Neural cell (in vitro differentiated cells): ENCODE measurements at regions not wholly inside any gene's neighbourhood (a gene's known extent, or its start where the extent isn't known, plus 50 kb on each side); places are given as distances from the start of the nearest gene placed in this dataset.

Source experiments
- H2AFZ ChIP-seq: fragments of 200-600, 300-800 bp; sonication (generic), shearing (Covaris generic); 2 replicates; pipeline ENCODE4 v1.6.0; 2014; ENCODE audit warnings: low read depth, mild to moderate bottlenecking, antibody characterized with exemption, low read length, moderate library complexity
- H3F3A ChIP-seq: fragments of 200-600 bp; shearing (Covaris generic); 2 replicates; pipeline ENCODE4 v1.6.1; 2016; ENCODE audit warnings: mild to moderate bottlenecking, moderate library complexity, mixed read lengths, antibody characterized with exemption, low read length; ENCODE audit not compliant: insufficient read depth, poor library complexity, severe bottlenecking
- H3K27ac ChIP-seq: fragments of 200-600, 300-800 bp; sonication (generic), shearing (Covaris generic); 2 replicates; pipeline ENCODE4 v1.5.1; 2014; ENCODE audit warnings: mild to moderate bottlenecking, low read length, moderate library complexity
- H3K27me3 ChIP-seq: fragments of 300-800, 200-600 bp; sonication (generic), shearing (Covaris generic); 2 replicates; pipeline ENCODE4 v1.6.0; 2014; ENCODE audit warnings: mild to moderate bottlenecking, low read depth, low read length, moderate library complexity; ENCODE audit not compliant: insufficient read depth
- H3K36me3 ChIP-seq: fragments of 300-800, 200-600 bp; sonication (generic), shearing (Covaris generic); 2 replicates; pipeline ENCODE4 v1.5.1; 2014; ENCODE audit warnings: mild to moderate bottlenecking, antibody characterized with exemption, low read length, moderate library complexity; ENCODE audit not compliant: insufficient read depth
- H3K4me2 ChIP-seq: fragments of 300-800, 200-600 bp; sonication (generic), shearing (Covaris generic); 2 replicates; pipeline ENCODE4 v1.6.0; 2014; ENCODE audit warnings: mild to moderate bottlenecking, low read length
- H3K4me3 ChIP-seq: fragments of 300-800, 200-600 bp; sonication (generic), shearing (Covaris generic); 2 replicates; pipeline ENCODE4 v1.5.1; 2014; ENCODE audit warnings: mild to moderate bottlenecking, low read length, moderate library complexity
- H3K79me2 ChIP-seq: fragments of 200-600 bp; shearing (Covaris generic); replicated peaks from 2 replicates; pipeline ENCODE4 v1.6.0; 2014; ENCODE audit warnings: mild to moderate bottlenecking, low read length, moderate library complexity; ENCODE audit not compliant: insufficient read depth
- H3K9ac ChIP-seq: fragments of 300-800, 200-600 bp; sonication (generic), shearing (Covaris generic); 2 replicates; pipeline ENCODE4 v1.6.1; 2016; ENCODE audit warnings: mild to moderate bottlenecking, low read length, mixed read lengths
- H3K9me2 ChIP-seq: fragments of 200-600 bp; shearing (Covaris generic); 2 replicates; pipeline ENCODE4 v1.6.1; 2016; ENCODE audit warnings: mild to moderate bottlenecking, low read length, mixed read lengths; ENCODE audit not compliant: insufficient read depth
- H3K9me3 ChIP-seq: fragments of 200-600, 300-800 bp; sonication (generic), shearing (Covaris generic); 2 replicates; pipeline ENCODE4 v1.6.1; 2016; ENCODE audit warnings: mild to moderate bottlenecking, mixed run types, low read length, moderate library complexity, mixed read lengths
- H4K20me1 ChIP-seq: fragments of 200-600 bp; shearing (Covaris generic); 2 replicates; pipeline ENCODE4 v1.6.1; 2016; ENCODE audit warnings: mild to moderate bottlenecking, mixed run types; ENCODE audit not compliant: insufficient read depth
- MXI1 ChIP-seq: fragments of 450-650 bp; conservative IDR thresholded peaks from 2 replicates; pipeline ENCODE4 v1.6.1; 2014; ENCODE audit warnings: antibody characterized with exemption, mild to moderate bottlenecking; ENCODE audit not compliant: poor library complexity, severe bottlenecking
- POLR2AphosphoS5 ChIP-seq: IDR thresholded peaks from 2 replicates; pipeline ENCODE4 v1.6.1; 2012
- RAD21 ChIP-seq: fragments of 450-650 bp; conservative IDR thresholded peaks from 2 replicates; pipeline ENCODE4 v1.6.1; 2014; ENCODE audit warnings: antibody characterized with exemption, mild to moderate bottlenecking, moderate library complexity
- SMC3 ChIP-seq: fragments of 450-650 bp; conservative IDR thresholded peaks from 2 replicates; pipeline ENCODE4 v1.6.1; 2014; ENCODE audit warnings: antibody characterized with exemption, mild to moderate bottlenecking, moderate library complexity; ENCODE audit not compliant: poor library complexity
- TAF1 ChIP-seq: IDR thresholded peaks from 2 replicates; pipeline ENCODE4 v1.6.1; 2012; ENCODE audit warnings: low read depth
- TF ChIP-seq, protein P1 (sequence below): fragments of 450-650 bp; IDR thresholded peaks from 2 replicates; pipeline ENCODE4 v1.5.1; 2014; ENCODE audit warnings: antibody characterized with exemption, mild to moderate bottlenecking, moderate library complexity; ENCODE audit not compliant: poor library complexity, severe bottlenecking
- TF ChIP-seq, protein P2 (sequence below): IDR thresholded peaks from 2 replicates; pipeline ENCODE4 v1.6.1; 2012; ENCODE audit warnings: borderline replicate concordance

DNA sequence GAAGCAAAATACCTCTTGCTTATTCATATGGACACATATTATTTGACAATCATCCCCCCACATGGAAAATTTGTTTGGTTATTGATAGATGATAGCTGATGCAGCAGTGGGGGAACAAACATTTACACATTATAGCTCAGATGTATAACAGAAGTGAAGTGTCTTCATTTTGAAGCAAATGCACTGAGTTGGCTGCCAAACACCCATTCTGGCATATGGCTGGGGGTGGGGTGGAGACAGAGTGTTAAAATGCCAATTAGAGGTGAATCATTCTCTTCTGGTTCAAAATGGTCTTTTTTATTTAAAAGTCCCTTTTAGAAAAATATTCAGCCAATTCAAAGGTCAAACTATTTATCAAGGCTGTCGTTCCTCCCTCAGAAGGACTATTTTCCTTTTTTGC, 157.3 kb upstream of the TRPC6 start:
- Histone ChIP-seq H3K4me2 (no peak overlapping the region), H3K79me2 (no peaks in the 10 kb centered on the region), H3K27ac (no peak overlapping the region), H2AFZ (no peak overlapping the region), H4K20me1 (no peaks in the 10 kb centered on the region), H3K27me3 (no peaks in the 10 kb centered on the region), H3K4me3 (no peak overlapping the region), H3K9me2 (no peaks in the 10 kb centered on the region), H3K9me3 (no peaks in the 10 kb centered on the region), H3K36me3 (no peaks in the 10 kb centered on the region), H3F3A (no peaks in the 10 kb centered on the region), H3K9ac (no peak overlapping the region)
- TF ChIP-seq RAD21 = no peak
- TF ChIP-seq, protein P1, sequence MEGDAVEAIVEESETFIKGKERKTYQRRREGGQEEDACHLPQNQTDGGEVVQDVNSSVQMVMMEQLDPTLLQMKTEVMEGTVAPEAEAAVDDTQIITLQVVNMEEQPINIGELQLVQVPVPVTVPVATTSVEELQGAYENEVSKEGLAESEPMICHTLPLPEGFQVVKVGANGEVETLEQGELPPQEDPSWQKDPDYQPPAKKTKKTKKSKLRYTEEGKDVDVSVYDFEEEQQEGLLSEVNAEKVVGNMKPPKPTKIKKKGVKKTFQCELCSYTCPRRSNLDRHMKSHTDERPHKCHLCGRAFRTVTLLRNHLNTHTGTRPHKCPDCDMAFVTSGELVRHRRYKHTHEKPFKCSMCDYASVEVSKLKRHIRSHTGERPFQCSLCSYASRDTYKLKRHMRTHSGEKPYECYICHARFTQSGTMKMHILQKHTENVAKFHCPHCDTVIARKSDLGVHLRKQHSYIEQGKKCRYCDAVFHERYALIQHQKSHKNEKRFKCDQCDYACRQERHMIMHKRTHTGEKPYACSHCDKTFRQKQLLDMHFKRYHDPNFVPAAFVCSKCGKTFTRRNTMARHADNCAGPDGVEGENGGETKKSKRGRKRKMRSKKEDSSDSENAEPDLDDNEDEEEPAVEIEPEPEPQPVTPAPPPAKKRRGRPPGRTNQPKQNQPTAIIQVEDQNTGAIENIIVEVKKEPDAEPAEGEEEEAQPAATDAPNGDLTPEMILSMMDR = no peak

DNA sequence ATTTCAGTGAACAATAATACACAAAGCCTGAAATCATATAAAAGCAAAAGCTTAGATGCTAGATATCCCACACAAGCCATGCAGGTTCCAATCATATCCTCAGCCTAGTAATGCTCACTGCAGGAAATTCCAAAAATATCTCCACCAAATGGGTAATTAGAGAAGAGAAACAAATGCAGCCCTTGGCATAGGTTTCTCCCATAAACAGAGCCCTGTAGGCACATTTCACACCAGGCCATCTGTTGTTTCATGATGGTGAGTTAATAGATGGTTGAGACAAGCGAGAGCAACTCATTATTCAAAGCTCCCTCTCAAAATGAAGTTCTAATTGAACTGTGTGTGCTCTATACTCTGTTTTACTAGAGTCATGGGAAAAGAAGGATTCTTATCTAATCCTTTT, 154.6 kb upstream of the TRPC6 start:
- Histone ChIP-seq H3K4me3 (no peak overlapping the region), H4K20me1 (no peaks in the 10 kb centered on the region), H3K9me3 (no peaks in the 10 kb centered on the region), H3K9me2 (no peaks in the 10 kb centered on the region), H3K27ac (no peak overlapping the region), H2AFZ (no peak overlapping the region), H3K4me2 (no peak overlapping the region), H3K36me3 (no peaks in the 10 kb centered on the region), H3K27me3 (no peaks in the 10 kb centered on the region), H3K79me2 (no peaks in the 10 kb centered on the region), H3K9ac (no peak overlapping the region), H3F3A (no peaks in the 10 kb centered on the region)
- no peak for TF ChIP-seq RAD21
- no peak for TF ChIP-seq TAF1

DNA sequence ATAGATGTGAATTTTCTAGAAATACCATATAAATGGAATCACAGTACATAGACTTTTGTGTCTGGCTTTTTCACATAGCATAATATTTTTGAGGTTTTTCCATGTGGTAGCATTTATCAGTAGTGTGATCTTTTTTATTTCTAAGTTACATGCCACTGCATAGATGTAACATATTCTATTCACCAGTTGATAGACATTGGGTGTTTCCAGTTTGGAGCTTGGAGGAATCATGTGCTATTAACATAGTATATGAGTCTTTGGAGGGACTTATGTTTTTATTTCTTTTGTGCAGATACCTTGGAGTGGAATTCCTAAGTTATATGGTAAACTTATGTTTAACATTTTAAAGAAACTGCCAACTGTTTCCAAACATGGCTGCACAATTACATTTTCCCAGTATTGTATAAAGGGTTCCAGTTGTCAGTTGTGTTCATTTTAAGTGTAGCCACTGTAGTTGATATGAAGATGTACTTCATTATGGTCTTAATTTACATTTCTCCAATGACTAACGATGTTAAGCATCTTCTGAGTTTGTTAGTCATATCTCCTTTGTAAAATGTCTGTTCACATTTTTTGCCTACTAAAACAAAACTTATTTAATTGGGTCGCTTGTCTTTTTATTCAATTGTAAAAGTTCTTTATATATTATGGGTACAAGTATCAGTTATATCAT, 145.7 kb upstream of the TRPC6 start:
- Histone ChIP-seq H3K27me3 (no peaks in the 10 kb centered on the region), H3F3A (no peaks in the 10 kb centered on the region), H4K20me1 (no peaks in the 10 kb centered on the region), H3K79me2 (no peaks in the 10 kb centered on the region), H3K4me2 (no peak overlapping the region), H3K4me3 (no peak overlapping the region), H3K9ac (no peak overlapping the region), H3K36me3 (no peaks in the 10 kb centered on the region), H3K9me3 (no peaks in the 10 kb centered on the region), H3K27ac (no peak overlapping the region), H3K9me2 (no peaks in the 10 kb centered on the region), H2AFZ (no peak overlapping the region)
- TF ChIP-seq, protein P2, sequence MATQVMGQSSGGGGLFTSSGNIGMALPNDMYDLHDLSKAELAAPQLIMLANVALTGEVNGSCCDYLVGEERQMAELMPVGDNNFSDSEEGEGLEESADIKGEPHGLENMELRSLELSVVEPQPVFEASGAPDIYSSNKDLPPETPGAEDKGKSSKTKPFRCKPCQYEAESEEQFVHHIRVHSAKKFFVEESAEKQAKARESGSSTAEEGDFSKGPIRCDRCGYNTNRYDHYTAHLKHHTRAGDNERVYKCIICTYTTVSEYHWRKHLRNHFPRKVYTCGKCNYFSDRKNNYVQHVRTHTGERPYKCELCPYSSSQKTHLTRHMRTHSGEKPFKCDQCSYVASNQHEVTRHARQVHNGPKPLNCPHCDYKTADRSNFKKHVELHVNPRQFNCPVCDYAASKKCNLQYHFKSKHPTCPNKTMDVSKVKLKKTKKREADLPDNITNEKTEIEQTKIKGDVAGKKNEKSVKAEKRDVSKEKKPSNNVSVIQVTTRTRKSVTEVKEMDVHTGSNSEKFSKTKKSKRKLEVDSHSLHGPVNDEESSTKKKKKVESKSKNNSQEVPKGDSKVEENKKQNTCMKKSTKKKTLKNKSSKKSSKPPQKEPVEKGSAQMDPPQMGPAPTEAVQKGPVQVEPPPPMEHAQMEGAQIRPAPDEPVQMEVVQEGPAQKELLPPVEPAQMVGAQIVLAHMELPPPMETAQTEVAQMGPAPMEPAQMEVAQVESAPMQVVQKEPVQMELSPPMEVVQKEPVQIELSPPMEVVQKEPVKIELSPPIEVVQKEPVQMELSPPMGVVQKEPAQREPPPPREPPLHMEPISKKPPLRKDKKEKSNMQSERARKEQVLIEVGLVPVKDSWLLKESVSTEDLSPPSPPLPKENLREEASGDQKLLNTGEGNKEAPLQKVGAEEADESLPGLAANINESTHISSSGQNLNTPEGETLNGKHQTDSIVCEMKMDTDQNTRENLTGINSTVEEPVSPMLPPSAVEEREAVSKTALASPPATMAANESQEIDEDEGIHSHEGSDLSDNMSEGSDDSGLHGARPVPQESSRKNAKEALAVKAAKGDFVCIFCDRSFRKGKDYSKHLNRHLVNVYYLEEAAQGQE = no peak
- TF ChIP-seq POLR2AphosphoS5 (no peak), SMC3 (no peak), MXI1 (no peak)
